ENCODE measurements at regions not wholly inside any gene's neighbourhood (a gene's known extent, or its start where the extent isn't known, plus 50 kb on each side); places are given as distances from the start of the nearest gene placed in this dataset.
"Not testable (repeated sequence)": the region's sequence is repeated elsewhere in the genome, so short reads cannot be mapped to it uniquely, and the experiment has no call there.

- H3K4me3 ChIP-seq (ENCODE audit: low read depth, poor library complexity, severe bottlenecking): no peak overlapping the region
- WGBS, 2 donors: 35 to 36% methylated on average over 6 of the region's 6 CpGs
- TF ChIP-seq POLR2A (IDR thresholded peaks at IDR 0.05): no peak
- peak in 1 of 2 donors; percentile 11 for DNase-seq (ENCODE audit: low spot score in 2 of 2)
- intact Hi-C loops (cut with DNase I; ENCODE audit: low total_unique reads): no loop called here
These were observed 109.7 kb upstream of the PRMT8 start for GRCh38 chr12:3381059-3382047.

- no peak for TF ChIP-seq POLR2A (IDR thresholded peaks at IDR 0.05)
- TF ChIP-seq CTCF (IDR thresholded peaks at IDR 0.05): no peak
- intact Hi-C loops (cut with DNase I; ENCODE audit: low total_unique reads): no loop called here
- DNase-seq (ENCODE audit: low spot score in 2 of 2): no peak
- WGBS, 2 donors: 50 to 52% methylated on average over 4 of the region's 4 CpGs
- H3K4me3 ChIP-seq (ENCODE audit: low read depth, poor library complexity, severe bottlenecking): no peak overlapping the region
These were observed 101.0 kb upstream of the PRMT8 start for GRCh38 chr12:3389986-3390385.

GRCh38 chr12:3397596-3397995 is 93.4 kb upstream of the PRMT8 start:
- intact Hi-C loops (cut with DNase I; ENCODE audit: low total_unique reads); H3K4me3 ChIP-seq (ENCODE audit: low read depth, poor library complexity, severe bottlenecking); DNase-seq (ENCODE audit: low spot score in 2 of 2): not testable (repeated sequence)
- WGBS, 2 donors: 34 to 50% methylated on average over 14 to 15 of the region's 16 CpGs

- H3K4me3 ChIP-seq (ENCODE audit: low read depth, poor library complexity, severe bottlenecking): no peak overlapping the region
- intact Hi-C loops (cut with DNase I; ENCODE audit: low total_unique reads): no loop called here
- WGBS, 2 donors: 73 to 76% methylated on average over 6 of the region's 6 CpGs
- DNase-seq (ENCODE audit: low spot score in 2 of 2): no peak
- no peak for TF ChIP-seq CTCF (IDR thresholded peaks at IDR 0.05)
- no peak for TF ChIP-seq POLR2A (IDR thresholded peaks at IDR 0.05)
These were observed 92.7 kb upstream of the PRMT8 start for GRCh38 chr12:3398196-3398789.

- WGBS, 2 donors: 75 to 89% methylated on average over 1 of the region's 1 CpG
- no peak for DNase-seq (ENCODE audit: low spot score in 2 of 2)
- H3K4me3 ChIP-seq (ENCODE audit: low read depth, poor library complexity, severe bottlenecking): no peak overlapping the region
- TF ChIP-seq CTCF (IDR thresholded peaks at IDR 0.05) (no peak), POLR2A (IDR thresholded peaks at IDR 0.05) (no peak)
- intact Hi-C loops (cut with DNase I; ENCODE audit: low total_unique reads): no loop called here
These were observed 85.2 kb upstream of the PRMT8 start for GRCh38 chr12:3405821-3406220.

- WGBS, 2 donors: 95 to 98% methylated on average over 1 of the region's 1 CpG
- TF ChIP-seq CTCF (IDR thresholded peaks at IDR 0.05) (no peak), POLR2A (IDR thresholded peaks at IDR 0.05) (no peak)
- intact Hi-C loops (cut with DNase I; ENCODE audit: low total_unique reads): no loop called here
These were observed 83.3 kb upstream of the PRMT8 start for GRCh38 chr12:3407723-3408122.

More at GRCh38 chr12:3407723-3408122, 83.3 kb upstream of the PRMT8 start:
- H3K4me3 ChIP-seq (ENCODE audit: low read depth, poor library complexity, severe bottlenecking): no peak overlapping the region
- no peak for DNase-seq (ENCODE audit: low spot score in 2 of 2)
